ENCODE measurements at regions not wholly inside any gene's neighbourhood (a gene's known extent, or its start where the extent isn't known, plus 50 kb on each side); places are given as distances from the start of the nearest gene placed in this dataset.

DNA sequence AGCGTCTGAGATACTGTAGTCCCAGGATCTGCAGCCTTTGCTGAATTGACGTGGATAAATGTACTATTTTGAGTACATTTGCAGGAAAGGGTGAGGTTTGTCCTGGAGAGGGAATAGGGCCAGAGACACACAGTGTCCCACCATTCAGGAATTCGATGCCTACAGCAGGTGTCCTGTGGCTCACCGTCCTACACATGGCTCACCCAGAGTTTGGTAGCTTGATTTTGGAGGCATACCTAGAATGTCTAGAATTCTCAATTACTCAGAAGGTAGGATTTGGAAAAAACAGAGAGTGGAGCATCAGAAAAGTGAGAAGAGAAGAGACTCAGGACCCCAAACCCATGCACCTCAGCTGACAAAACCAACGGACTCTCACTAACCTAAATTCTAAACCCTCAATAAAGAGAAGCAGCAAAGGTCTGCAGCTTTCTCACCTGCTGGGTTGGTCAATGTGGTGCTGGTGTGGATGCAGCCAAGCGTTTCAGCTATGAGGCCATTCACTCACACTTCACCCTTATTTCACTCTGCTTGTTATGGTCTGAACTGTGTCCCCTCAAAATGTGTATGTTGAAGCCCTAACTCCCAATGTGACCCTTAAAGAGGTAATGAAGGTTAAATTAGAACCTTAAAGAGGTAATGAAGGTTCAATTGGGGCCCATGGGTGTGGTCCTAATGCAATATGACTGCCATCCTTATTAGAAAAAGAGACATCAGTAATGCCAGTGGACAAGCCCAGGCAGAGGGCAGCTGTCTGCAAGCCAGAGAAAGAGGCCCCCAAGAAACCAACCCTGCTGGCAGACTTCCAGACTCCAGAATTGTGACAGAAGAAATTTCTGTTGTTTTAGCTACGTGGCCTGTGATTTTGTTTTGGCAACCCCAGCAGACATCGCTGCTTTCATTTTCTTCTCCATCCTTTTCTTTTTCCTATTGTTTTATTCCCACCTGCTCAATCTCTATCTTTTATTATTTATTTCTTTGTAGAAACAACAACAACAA, 187.8 kb downstream of the SNX19 start:
- TF ChIP-seq, protein P1, sequence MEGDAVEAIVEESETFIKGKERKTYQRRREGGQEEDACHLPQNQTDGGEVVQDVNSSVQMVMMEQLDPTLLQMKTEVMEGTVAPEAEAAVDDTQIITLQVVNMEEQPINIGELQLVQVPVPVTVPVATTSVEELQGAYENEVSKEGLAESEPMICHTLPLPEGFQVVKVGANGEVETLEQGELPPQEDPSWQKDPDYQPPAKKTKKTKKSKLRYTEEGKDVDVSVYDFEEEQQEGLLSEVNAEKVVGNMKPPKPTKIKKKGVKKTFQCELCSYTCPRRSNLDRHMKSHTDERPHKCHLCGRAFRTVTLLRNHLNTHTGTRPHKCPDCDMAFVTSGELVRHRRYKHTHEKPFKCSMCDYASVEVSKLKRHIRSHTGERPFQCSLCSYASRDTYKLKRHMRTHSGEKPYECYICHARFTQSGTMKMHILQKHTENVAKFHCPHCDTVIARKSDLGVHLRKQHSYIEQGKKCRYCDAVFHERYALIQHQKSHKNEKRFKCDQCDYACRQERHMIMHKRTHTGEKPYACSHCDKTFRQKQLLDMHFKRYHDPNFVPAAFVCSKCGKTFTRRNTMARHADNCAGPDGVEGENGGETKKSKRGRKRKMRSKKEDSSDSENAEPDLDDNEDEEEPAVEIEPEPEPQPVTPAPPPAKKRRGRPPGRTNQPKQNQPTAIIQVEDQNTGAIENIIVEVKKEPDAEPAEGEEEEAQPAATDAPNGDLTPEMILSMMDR (IDR thresholded peaks at IDR 0.05), result no peak
- no peak for TF ChIP-seq SIN3A (IDR thresholded peaks at IDR 0.05; ENCODE audit: borderline replicate concordance, insufficient read depth, low read depth, low read length)
- TF ChIP-seq, protein P2, sequence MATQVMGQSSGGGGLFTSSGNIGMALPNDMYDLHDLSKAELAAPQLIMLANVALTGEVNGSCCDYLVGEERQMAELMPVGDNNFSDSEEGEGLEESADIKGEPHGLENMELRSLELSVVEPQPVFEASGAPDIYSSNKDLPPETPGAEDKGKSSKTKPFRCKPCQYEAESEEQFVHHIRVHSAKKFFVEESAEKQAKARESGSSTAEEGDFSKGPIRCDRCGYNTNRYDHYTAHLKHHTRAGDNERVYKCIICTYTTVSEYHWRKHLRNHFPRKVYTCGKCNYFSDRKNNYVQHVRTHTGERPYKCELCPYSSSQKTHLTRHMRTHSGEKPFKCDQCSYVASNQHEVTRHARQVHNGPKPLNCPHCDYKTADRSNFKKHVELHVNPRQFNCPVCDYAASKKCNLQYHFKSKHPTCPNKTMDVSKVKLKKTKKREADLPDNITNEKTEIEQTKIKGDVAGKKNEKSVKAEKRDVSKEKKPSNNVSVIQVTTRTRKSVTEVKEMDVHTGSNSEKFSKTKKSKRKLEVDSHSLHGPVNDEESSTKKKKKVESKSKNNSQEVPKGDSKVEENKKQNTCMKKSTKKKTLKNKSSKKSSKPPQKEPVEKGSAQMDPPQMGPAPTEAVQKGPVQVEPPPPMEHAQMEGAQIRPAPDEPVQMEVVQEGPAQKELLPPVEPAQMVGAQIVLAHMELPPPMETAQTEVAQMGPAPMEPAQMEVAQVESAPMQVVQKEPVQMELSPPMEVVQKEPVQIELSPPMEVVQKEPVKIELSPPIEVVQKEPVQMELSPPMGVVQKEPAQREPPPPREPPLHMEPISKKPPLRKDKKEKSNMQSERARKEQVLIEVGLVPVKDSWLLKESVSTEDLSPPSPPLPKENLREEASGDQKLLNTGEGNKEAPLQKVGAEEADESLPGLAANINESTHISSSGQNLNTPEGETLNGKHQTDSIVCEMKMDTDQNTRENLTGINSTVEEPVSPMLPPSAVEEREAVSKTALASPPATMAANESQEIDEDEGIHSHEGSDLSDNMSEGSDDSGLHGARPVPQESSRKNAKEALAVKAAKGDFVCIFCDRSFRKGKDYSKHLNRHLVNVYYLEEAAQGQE (IDR thresholded peaks at IDR 0.05; ENCODE audit: insufficient read depth in 1 of 2, low read depth in 2 of 2, low read length in 1 of 2), result no peak

All from Panc1 (cell line).